Nephron (organoid): ENCODE measurements at regions not wholly inside any gene's neighbourhood (a gene's known extent, or its start where the extent isn't known, plus 50 kb on each side); places are given as distances from the start of the nearest gene placed in this dataset.

Experiments used
- H3K27ac Mint-ChIP-seq, 3 experiments: 2 replicates each; pipeline ENCODE4 v1.8.0; 2020; ENCODE audit warnings: mixed read lengths in 3 of 3, mild to moderate bottlenecking in 2 of 3, moderate library complexity in 1 of 3
- H3K27me3 Mint-ChIP-seq: 2 replicates; pipeline ENCODE4 v1.8.0; 2021; ENCODE audit warnings: low read depth, mild to moderate bottlenecking, moderate library complexity, mixed read lengths
- H3K36me3 Mint-ChIP-seq: 2 replicates; pipeline ENCODE4 v1.8.0; 2020; ENCODE audit warnings: low read depth, mixed read lengths
- H3K4me1 Mint-ChIP-seq: 2 replicates; pipeline ENCODE4 v1.8.0; 2020; ENCODE audit warnings: mixed read lengths
- H3K4me3 Mint-ChIP-seq, 3 experiments: 2 replicates each; pipeline ENCODE4 v1.8.0; 2020; ENCODE audit warnings: mild to moderate bottlenecking in 3 of 3, mixed read lengths in 3 of 3, moderate library complexity in 2 of 3
- H3K9me3 Mint-ChIP-seq: 2 replicates; pipeline ENCODE4 v1.8.0; 2020; ENCODE audit warnings: mixed read lengths
- CTCF ChIP-seq, 3 experiments: fragments of 200-600 bp; sonication (generic); IDR thresholded peaks; one replicate each; pipeline ENCODE4 v1.5.0; 2021; ENCODE audit warnings: antibody characterized with exemption in 3 of 3; ENCODE audit not compliant: unreplicated experiment in 3 of 3

GRCh38 chr6:130776287-130776925 lies 50.8 kb upstream of the SMLR1 start:
- no peaks in the 10 kb centered on the region for H3K36me3 Mint-ChIP-seq
- no peak for TF ChIP-seq CTCF (IDR thresholded peaks at IDR 0.05; ENCODE audit: unreplicated experiment in 3 of 3)
- no peak overlapping the region for H3K27ac Mint-ChIP-seq
- peaks cover 13% of the 10 kb centered on the region for H3K4me1 Mint-ChIP-seq
- H3K27me3 Mint-ChIP-seq = peaks cover 3% of the 10 kb centered on the region
- no peak overlapping the region for H3K4me3 Mint-ChIP-seq
- peaks cover 13% of the 10 kb centered on the region for H3K9me3 Mint-ChIP-seq
